ENCODE measurements at regions not wholly inside any gene's neighbourhood (a gene's known extent, or its start where the extent isn't known, plus 50 kb on each side); places are given as distances from the start of the nearest gene placed in this dataset.

DNA sequence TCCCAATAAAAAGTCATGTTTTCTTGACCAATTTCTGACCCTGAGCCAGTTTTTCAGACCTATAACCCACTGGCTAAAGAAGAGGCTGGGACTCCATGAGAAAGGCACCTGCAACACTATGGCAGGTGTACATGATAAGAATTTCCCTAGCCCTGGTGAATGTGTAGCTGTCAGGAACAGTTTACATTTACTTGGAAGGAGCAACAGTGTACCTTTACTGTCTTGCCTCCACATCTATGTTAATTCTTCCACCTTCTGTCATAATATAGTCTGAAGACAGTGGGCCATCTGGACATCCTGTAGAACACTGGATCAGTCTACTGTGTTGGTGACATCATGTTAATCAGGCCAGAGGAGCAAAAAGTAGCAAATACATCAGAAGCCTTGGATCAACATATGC is 72.1 kb upstream of the CD82 start:
- POLR2A ChIA-PET, result no interaction called here
- ATAC-seq (no peak), DNase-seq (ENCODE audit: low spot score) (no peak), FAIRE-seq (no peak)
- peaks cover 0 to 5% of the 10 kb centered on the region in 2 experiments; a peak in 3 of 5 replicates for H3K27me3 ChIP-seq (ENCODE audit: control insufficient read depth in 1 of 2, insufficient read depth in 2 of 2, low read length in 2 of 2)
- no peak overlapping the region for H3K4me3 ChIP-seq (replicated peaks in 1 of 3; ENCODE audit: insufficient read depth in 1 of 3, low read depth in 2 of 3, low read length in 3 of 3)
- H3K4me1 ChIP-seq (ENCODE audit: insufficient read depth, low read length), result no peaks in the 10 kb centered on the region
- TF ChIP-seq, protein P1, sequence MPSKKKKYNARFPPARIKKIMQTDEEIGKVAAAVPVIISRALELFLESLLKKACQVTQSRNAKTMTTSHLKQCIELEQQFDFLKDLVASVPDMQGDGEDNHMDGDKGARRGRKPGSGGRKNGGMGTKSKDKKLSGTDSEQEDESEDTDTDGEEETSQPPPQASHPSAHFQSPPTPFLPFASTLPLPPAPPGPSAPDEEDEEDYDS (CRISPR knock-in tag; IDR thresholded peaks at IDR 0.05), result no peak
- TF ChIP-seq ZSCAN21 (CRISPR knock-in tag; IDR thresholded peaks at IDR 0.05; ENCODE audit: borderline replicate concordance) (no peak), PHF8 (CRISPR knock-in tag; IDR thresholded peaks at IDR 0.05) (no peak), FOXK1 (CRISPR knock-in tag; IDR thresholded peaks at IDR 0.05; ENCODE audit: borderline replicate concordance, low read depth) (no peak), ZNF260 (CRISPR knock-in tag; IDR thresholded peaks at IDR 0.05; ENCODE audit: borderline replicate concordance, low read depth) (no peak), ELF4 (CRISPR knock-in tag; IDR thresholded peaks at IDR 0.05; ENCODE audit: borderline replicate concordance) (no peak), GFI1 (CRISPR knock-in tag; IDR thresholded peaks at IDR 0.05; ENCODE audit: borderline replicate concordance) (no peak), NR2F6 (IDR thresholded peaks at IDR 0.05) (no peak), NR2F6 (CRISPR knock-in tag; IDR thresholded peaks at IDR 0.05) (no peak), ZNF326 (CRISPR knock-in tag; IDR thresholded peaks at IDR 0.05; ENCODE audit: borderline replicate concordance) (no peak), CCAR2 (optimal IDR thresholded peaks at IDR 0.05; ENCODE audit: low read depth, low read length) (no peak), ZBTB21 (CRISPR knock-in tag; IDR thresholded peaks at IDR 0.05) (no peak), ZNF335 (CRISPR knock-in tag; IDR thresholded peaks at IDR 0.05) (no peak), ZNF564 (CRISPR knock-in tag; IDR thresholded peaks at IDR 0.05) (no peak)
- TF ChIP-seq, protein P2, sequence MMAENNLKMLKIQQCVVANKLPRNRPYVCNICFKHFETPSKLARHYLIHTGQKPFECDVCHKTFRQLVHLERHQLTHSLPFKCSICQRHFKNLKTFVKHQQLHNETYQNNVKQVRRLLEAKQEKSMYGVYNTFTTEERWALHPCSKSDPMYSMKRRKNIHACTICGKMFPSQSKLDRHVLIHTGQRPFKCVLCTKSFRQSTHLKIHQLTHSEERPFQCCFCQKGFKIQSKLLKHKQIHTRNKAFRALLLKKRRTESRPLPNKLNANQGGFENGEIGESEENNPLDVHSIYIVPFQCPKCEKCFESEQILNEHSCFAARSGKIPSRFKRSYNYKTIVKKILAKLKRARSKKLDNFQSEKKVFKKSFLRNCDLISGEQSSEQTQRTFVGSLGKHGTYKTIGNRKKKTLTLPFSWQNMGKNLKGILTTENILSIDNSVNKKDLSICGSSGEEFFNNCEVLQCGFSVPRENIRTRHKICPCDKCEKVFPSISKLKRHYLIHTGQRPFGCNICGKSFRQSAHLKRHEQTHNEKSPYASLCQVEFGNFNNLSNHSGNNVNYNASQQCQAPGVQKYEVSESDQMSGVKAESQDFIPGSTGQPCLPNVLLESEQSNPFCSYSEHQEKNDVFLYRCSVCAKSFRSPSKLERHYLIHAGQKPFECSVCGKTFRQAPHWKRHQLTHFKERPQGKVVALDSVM (CRISPR knock-in tag; IDR thresholded peaks at IDR 0.05), result no peak
- TF ChIP-seq, protein P3, sequence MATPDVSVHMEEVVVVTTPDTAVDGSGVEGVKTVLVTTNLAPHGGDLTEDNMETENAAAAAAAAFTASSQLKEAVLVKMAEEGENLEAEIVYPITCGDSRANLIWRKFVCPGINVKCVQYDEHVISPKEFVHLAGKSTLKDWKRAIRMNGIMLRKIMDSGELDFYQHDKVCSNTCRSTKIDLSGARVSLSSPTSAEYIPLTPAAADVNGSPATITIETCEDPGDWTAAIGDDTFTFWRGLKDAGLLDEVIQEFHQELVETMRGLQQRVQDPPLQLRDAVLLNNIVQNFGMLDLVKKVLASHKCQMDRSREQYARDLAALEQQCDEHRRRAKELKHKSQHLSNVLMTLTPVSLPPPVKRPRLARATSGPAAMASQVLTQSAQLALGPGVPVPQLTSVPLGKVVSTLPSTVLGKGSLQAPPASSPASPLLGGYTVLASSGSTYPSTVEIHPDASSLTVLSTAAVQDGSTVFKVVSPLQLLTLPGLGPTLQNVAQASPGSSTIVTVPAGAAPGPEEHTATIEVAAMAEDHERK (CRISPR knock-in tag; IDR thresholded peaks at IDR 0.05; ENCODE audit: low read depth), result no peak
- TF ChIP-seq, protein P4, sequence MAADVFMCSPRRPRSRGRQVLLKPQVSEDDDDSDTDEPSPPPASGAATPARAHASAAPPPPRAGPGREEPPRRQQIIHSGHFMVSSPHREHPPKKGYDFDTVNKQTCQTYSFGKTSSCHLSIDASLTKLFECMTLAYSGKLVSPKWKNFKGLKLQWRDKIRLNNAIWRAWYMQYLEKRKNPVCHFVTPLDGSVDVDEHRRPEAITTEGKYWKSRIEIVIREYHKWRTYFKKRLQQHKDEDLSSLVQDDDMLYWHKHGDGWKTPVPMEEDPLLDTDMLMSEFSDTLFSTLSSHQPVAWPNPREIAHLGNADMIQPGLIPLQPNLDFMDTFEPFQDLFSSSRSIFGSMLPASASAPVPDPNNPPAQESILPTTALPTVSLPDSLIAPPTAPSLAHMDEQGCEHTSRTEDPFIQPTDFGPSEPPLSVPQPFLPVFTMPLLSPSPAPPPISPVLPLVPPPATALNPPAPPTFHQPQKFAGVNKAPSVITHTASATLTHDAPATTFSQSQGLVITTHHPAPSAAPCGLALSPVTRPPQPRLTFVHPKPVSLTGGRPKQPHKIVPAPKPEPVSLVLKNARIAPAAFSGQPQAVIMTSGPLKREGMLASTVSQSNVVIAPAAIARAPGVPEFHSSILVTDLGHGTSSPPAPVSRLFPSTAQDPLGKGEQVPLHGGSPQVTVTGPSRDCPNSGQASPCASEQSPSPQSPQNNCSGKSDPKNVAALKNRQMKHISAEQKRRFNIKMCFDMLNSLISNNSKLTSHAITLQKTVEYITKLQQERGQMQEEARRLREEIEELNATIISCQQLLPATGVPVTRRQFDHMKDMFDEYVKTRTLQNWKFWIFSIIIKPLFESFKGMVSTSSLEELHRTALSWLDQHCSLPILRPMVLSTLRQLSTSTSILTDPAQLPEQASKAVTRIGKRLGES (CRISPR knock-in tag; IDR thresholded peaks at IDR 0.05; ENCODE audit: borderline replicate concordance), result no peak
- no peak overlapping the region for H3K27ac ChIP-seq (ENCODE audit: extremely low read length, insufficient read depth, low read length)
- H3K9ac ChIP-seq (ENCODE audit: insufficient read depth, low read depth, low read length), result no peak overlapping the region
- no peaks in the 10 kb centered on the region for H3K36me3 ChIP-seq (replicated peaks in 1 of 2; ENCODE audit: control insufficient read depth in 1 of 2, insufficient read depth in 2 of 2, low read length in 2 of 2)
- CTCF ChIA-PET (ENCODE audit: low intra/inter-chr PET ratio, low total read pairs), result no interaction called here
- no peaks in the 10 kb centered on the region for H3K79me2 ChIP-seq (ENCODE audit: insufficient read depth, low read length)
- H3K9me3 ChIP-seq (ENCODE audit: low read length), result no peaks in the 10 kb centered on the region
- in situ Hi-C loops (cut with HindIII; ENCODE audit: extremely low pct_ligation_motif_present, low pct_unique_long_range_greater_than_20kb), result no loop called here
- intact Hi-C loops (cut with micrococcal nuclease; ENCODE audit: unreplicated experiment), result no loop called here
- BruUV-seq (replicated peaks), result no TSS peak
- no peak overlapping the region for H2AFZ ChIP-seq (ENCODE audit: low read length)
- no peaks in the 10 kb centered on the region for H4K20me1 ChIP-seq (ENCODE audit: insufficient read depth, low read length)
- H3K4me2 ChIP-seq (ENCODE audit: low read depth, low read length), result no peak overlapping the region
